Middle frontal gyrus (tissue), 1 donor: ENCODE measurements at regions not wholly inside any gene's neighbourhood (a gene's known extent, or its start where the extent isn't known, plus 50 kb on each side); places are given as distances from the start of the nearest gene placed in this dataset.
"Not testable (repeated sequence)": the region's sequence is repeated elsewhere in the genome, so short reads cannot be mapped to it uniquely, and the experiment has no call there.

Experiments used
- DNase-seq: peaks from one replicate; pipeline ENCODE4 v3.0.0-alpha.2; 2015; ENCODE audit warnings: low spot score; ENCODE audit errors: extremely low spot score

GRCh38 chr6:165173484-165173883 is 135.9 kb downstream of the C6orf118 start:
- DNase-seq, result no peak

- no peak for DNase-seq
Observed at GRCh38 chr6:165167861-165168260, 141.5 kb downstream of the C6orf118 start.

GRCh38 chr6:165167311-165167710 is 142.1 kb downstream of the C6orf118 start:
- no peak for DNase-seq

GRCh38 chr6:165163519-165163918 is 145.9 kb downstream of the C6orf118 start:
- DNase-seq, result no peak

- DNase-seq, result no peak
Observed at GRCh38 chr6:165159460-165159859, 149.9 kb downstream of the C6orf118 start.

GRCh38 chr6:165146456-165146855 is 162.9 kb downstream of the C6orf118 start:
- DNase-seq, result peak; percentile 6

- no peak for DNase-seq
Observed at GRCh38 chr6:165135889-165136288, 173.5 kb downstream of the C6orf118 start.

- no peak for DNase-seq
Observed at GRCh38 chr6:165129086-165129485, 180.3 kb downstream of the C6orf118 start.

GRCh38 chr6:165127743-165128142 is 181.7 kb downstream of the C6orf118 start:
- not testable (repeated sequence) for DNase-seq

- not testable (repeated sequence) for DNase-seq
Observed at GRCh38 chr6:165124681-165125080, 184.7 kb downstream of the C6orf118 start.

GRCh38 chr6:165119231-165120020 is 190.0 kb downstream of the C6orf118 start:
- no peak for DNase-seq

GRCh38 chr6:165118736-165119135 is 190.7 kb downstream of the C6orf118 start:
- no peak for DNase-seq

GRCh38 chr6:165117806-165118205 is 191.6 kb downstream of the C6orf118 start:
- no peak for DNase-seq

- DNase-seq, result no peak
Observed at GRCh38 chr6:165117121-165117520, 192.3 kb downstream of the C6orf118 start.

GRCh38 chr6:165110860-165111259 is 198.5 kb downstream of the C6orf118 start:
- no peak for DNase-seq

- DNase-seq, result no peak
Observed at GRCh38 chr6:165109011-165109410, 200.4 kb downstream of the C6orf118 start.

- DNase-seq, result no peak
Observed at GRCh38 chr6:165106261-165106660, 203.1 kb downstream of the C6orf118 start.

- DNase-seq, result no peak
Observed at GRCh38 chr6:165098165-165098564, 211.2 kb downstream of the C6orf118 start.

GRCh38 chr6:165096868-165097267 is 212.5 kb downstream of the C6orf118 start:
- DNase-seq, result no peak

GRCh38 chr6:165096209-165096608 is 213.2 kb downstream of the C6orf118 start:
- DNase-seq, result no peak

GRCh38 chr6:165092881-165093595 is 216.4 kb downstream of the C6orf118 start:
- DNase-seq, result no peak

- DNase-seq, result no peak
Observed at GRCh38 chr6:165091121-165091785, 218.2 kb downstream of the C6orf118 start.
